GM21576 (cell line): ENCODE measurements at regions not wholly inside any gene's neighbourhood (a gene's known extent, or its start where the extent isn't known, plus 50 kb on each side); places are given as distances from the start of the nearest gene placed in this dataset.

Source experiments
- ATAC-seq: cut with Tn5 transposase; IDR thresholded peaks from one replicate; pipeline ENCODE4 v1.9.1; 2021; ENCODE audit warnings: mild to moderate bottlenecking, moderate library complexity; ENCODE audit not compliant: unreplicated experiment

DNA sequence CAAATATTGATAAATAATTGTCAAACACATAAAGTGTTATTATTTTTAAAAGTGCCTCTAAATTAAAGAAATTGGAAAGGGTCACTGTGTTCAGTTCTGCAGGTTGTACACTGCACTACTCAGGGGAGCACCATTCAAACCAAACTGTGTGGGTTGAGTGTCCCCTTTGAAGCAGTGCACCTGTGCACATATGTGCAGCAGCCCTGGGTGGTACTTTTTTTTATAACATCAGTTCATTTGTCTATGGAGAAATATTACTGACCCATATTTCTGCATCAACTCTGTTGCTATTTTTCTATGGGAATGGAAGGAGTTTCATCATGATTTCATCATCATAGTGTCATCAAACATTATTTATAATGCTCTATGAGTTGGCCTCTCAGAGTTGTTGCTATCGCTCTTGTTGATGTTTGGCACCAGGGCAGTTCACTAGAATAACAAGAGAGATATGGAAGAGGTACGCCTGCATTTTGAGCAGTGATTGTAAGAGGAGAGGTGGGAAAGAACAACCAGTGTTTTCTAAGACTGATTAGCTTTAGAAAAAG, 457.6 kb downstream of the TFAP2A start:
- ATAC-seq, result no peak

DNA sequence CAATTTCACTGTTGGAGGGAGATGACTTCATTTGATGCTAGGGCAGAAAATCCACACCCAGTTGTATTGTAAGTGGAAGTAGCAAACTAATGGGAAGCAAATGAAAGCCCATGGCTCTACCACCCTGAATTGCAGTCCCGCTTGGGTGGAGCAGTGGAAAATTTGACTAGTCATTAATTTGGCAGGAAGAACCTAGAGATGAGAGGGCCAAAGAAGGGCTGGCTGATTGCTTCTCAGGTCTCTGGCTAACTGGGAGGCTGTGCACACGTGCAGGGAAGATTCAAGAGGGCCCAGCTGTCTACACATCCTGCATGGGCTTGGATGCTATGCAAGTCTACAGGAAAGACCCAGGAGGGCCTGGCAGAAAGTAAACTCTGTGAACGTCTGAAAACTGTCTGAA, 466.2 kb downstream of the TFAP2A start:
- no peak for ATAC-seq

DNA sequence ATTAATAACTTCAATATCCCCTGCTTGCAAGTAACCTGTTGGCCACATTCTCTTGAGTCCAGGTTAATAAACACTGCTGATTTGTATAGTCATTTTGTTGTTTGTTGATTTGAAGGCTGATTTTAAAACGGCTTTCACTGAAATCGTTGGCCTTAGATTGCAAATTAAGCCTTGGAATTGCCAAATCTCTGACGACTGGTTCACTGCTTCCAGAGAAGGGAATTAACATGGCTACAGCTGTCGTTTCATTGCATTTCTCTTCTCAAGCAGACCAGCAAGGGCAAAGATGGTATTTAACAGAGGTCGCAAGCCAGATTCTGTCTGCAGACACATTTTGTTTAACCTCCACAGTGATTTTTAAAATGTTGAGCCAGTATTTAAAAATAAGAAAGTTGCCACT, 470.9 kb downstream of the TFAP2A start:
- ATAC-seq, result no peak

GRCh38 chr6:9943026-9943425, 471.8 kb downstream of the TFAP2A start:
- ATAC-seq, result no peak

GRCh38 chr6:9942131-9942530, 472.7 kb downstream of the TFAP2A start:
- ATAC-seq, result no peak

DNA sequence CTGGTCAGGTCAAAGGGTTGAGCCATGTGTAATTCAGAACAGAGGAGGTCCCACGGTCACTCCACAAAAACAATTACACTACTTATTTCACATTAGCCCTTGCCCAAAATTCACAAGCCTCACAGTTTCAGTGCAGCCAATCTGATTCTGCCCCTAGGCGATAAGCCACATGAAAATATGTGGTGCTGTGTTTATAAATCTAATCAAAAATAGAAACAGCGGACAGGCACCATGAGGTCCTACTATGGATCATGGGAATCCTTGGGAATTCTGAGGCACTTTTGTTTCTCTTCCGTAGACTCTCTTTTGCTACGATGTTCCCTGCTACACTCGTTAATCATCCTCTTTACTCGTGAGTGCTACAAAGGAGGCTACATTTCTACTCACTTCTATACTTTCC, 476.1 kb downstream of the TFAP2A start:
- no peak for ATAC-seq

DNA sequence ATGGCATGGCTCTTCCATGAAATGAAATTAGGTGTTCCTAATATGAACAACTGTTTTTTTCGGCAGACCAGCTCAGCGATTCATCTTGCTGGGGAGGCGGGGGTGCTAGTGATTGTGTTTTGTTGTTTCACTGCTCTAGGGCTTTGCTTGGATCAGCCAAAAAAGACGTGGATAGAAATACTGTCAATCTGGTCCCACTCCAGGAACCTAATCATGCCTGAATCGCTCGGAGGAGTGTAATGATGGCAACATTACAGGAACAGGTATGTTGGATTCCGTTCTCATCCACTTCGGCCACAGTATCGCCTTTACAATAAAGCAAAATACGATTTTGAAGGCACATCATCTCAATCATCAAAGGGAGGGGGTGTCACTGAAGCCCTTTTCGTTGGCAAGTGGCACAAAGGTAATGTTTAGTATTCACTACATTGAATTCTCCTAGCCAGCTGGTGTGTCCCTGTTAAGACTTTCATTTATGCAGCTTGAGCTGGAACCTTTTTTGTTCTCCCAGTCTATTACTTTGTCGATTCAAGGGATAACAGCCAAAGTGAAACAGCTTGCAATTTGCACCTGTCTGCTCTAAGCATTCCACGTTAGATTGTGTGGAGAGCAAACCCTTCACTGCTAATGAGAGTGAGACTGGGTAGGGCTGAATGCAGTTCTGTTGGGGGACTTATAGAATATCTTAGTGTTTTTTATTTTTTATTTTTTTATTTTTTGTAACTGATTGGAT, 477.7 kb downstream of the TFAP2A start:
- no peak for ATAC-seq

DNA sequence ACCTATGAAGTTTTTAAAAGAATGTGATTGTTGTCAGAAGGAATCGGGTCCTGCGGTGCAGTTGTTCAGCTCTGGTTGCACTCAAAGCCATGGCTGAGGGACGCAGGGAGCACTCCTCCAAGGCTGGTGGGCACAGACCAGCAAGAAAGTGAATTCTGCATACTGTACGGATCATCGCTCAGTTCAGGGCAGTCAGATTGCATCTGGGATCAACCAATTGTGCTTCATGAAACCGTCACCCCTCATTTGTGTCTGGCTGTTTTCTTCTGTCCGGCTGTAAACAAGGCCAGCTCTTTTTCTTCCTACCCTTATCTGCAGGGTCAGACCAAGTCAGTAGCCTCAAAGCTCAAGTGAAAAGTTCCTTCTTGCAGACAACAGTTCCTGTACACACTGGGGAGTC, 478.3 kb downstream of the TFAP2A start:
- ATAC-seq, result no peak

DNA sequence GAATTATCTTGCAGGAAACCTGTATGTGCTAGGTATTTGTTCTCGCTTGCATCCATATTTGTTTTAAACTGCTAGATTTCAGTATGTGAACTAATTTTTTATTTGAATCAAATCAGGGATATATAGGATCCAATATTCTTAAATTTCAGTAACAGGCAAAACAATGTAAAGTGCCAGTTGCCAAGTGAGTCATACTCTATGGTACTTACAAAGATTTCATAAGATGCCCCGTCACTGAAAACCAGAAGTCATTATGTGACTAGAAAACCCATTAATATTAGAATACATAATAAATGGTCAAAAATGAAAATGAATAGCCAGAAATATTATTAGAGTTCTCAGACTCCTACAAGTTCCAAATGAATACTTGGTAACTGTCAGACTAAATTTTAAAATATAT, 481.2 kb downstream of the TFAP2A start:
- ATAC-seq, result no peak

DNA sequence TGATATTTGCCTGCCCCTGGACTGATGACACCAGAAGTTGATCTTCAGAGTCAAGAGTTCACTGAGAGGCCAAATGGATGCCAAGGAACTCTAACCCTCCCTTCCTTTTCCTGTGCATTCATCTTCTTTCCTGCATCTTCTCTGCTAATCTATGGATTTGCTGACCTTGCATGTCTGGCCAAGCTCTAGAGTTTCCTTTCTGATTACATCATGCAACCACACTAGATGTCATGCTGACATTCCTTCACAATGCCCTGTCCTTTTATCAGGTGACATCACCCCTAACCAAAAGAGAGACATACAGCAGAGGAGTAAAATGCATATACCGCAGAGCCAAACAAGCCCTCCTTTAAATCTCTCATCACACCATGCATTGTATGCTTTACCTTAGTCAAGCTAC, 487.6 kb downstream of the TFAP2A start:
- ATAC-seq, result no peak

DNA sequence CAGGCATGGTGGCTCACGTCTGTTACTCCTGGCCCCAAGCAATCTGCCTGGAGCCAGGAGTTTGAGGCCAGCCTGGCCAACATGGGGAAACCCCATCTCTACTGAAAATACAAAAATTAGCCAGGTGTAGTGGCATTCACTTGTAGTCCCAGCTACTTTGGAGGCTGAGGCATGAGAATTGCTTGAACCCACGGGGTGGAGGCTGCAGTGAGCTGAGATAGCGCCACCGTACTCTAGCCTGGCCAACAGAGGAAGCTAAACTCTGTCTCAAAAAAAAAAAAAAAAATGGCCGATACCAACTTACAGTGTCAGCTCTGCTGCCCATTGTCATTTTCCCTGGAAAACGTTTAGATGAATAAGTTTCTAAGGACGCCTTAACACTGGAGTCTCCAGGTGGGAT, 489.9 kb downstream of the TFAP2A start:
- no peak for ATAC-seq

- no peak for ATAC-seq
Observed at GRCh38 chr6:9921366-9921765, 493.5 kb downstream of the TFAP2A start.

GRCh38 chr6:9914951-9915350, 499.9 kb downstream of the TFAP2A start:
- no peak for ATAC-seq

- no peak for ATAC-seq
Observed at GRCh38 chr6:9901376-9901775, 513.5 kb downstream of the TFAP2A start.

DNA sequence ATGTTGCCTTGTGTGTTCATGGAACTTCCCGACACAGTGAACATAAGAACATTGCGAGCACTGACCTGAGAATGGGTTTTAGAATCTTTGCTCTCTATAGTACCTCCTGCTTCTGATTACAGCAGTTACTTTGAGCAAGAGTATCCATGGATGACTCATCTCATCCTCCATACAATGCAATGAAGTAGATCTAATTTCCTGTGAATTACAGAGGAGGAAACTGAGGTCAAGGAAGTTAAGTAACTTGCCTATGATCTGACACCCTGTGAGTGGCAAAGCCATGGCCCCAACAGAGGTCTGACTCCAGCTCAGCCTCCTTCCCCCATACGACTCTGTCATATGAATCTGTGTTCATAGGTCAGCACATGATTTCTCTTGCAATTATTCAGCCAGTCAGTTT, 518.1 kb downstream of the TFAP2A start:
- ATAC-seq, result no peak

DNA sequence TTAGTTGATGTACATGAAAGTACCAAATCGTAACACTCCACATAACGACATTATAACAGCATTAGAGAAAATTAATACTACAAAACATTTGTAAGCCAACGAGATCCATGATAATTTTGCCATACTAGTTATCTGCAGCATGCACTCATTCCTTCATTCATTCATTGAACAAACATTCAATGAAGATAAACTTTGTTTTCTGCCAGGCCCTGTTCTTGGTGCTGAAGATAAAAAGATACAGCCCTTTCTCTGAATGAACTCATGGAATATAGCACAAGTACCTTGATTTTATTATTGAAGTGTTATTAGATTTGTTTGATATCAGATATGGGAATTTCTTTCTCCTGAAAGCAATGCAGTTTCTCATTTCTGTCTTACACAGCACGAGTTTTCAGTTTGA, 524.0 kb downstream of the TFAP2A start:
- no peak for ATAC-seq

- ATAC-seq, result no peak
Observed at GRCh38 chr6:9890469-9890868, 524.4 kb downstream of the TFAP2A start.

GRCh38 chr6:9878535-9878934, 536.3 kb downstream of the TFAP2A start:
- ATAC-seq, result no peak

DNA sequence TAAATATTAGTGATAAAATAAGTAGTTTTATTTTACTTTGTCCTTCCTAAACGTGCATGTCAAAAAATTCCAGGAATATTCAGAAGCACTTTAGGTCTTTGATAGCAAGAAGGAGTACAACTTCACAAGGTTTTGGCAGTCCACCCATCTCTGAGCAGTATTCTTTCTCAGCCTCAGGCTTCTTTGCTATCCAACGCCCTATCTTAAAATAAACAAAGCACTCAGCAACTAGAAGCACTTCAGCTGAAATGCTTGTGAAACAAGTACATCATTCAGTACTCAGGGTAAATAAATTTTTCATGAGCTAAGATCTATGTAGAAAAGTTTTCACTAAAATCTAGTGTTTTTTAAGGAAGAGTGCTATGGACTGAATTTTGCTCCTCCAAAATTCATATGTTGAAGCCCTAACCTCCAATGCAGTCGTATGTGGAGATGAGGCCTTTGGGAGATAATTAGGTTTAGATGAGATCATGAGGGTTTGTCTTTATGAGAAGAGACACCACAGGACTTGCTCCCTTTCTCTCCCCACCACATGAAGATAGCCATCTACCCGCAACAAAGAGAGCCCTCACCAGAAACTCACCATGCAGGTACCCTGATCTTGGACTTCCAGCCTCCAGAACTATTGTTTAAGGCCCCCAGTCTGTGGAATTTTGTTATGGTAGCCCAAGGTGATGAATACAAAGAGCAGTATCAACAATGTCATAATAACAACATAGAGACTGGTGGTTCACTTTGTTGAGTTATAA, 539.1 kb downstream of the TFAP2A start:
- ATAC-seq, result no peak

- no peak for ATAC-seq
Observed at GRCh38 chr6:9862603-9863167, 552.2 kb downstream of the TFAP2A start.

GRCh38 chr6:9851541-9852380, 563.1 kb downstream of the TFAP2A start:
- no peak for ATAC-seq
